GM12891 (cell line): ENCODE measurements at regions not wholly inside any gene's neighbourhood (a gene's known extent, or its start where the extent isn't known, plus 50 kb on each side); places are given as distances from the start of the nearest gene placed in this dataset.

Experiments
- POLR2AphosphoS5 ChIP-seq: IDR thresholded peaks from 2 replicates; pipeline ENCODE4 v1.6.1; 2011; ENCODE audit warnings: low read depth, low read length, control low read depth
- POU2F2 ChIP-seq: IDR thresholded peaks from 2 replicates; pipeline ENCODE4 v1.6.1; 2011; ENCODE audit warnings: low read depth, mild to moderate bottlenecking, control low read depth, low read length, moderate library complexity
- TAF1 ChIP-seq: IDR thresholded peaks from 2 replicates; pipeline ENCODE4 v1.6.1; 2011; ENCODE audit warnings: low read depth, low read length, control low read depth

DNA sequence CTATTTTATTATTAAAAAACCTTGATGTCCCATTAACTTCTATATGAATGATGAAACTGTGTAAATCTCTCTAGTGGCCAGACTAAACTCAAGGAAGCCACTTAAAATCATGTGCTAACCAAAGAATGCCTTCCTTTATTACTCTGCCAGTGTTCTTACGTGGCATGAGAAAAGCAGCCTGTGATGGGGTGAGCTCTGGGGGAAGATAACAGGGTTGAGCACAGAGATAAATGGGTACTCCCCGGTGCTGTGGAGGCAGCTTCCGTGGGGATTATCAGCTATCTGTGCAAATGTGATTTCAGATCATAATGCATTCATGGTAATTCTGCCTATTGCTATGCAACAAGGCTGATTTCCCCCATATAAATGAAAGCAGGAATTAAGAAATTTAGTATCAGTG, 181.3 kb downstream of the CAVIN4 start:
- TF ChIP-seq TAF1 (no peak), POLR2AphosphoS5 (no peak), POU2F2 (no peak)
